GM18873 (cell line): ENCODE measurements at regions not wholly inside any gene's neighbourhood (a gene's known extent, or its start where the extent isn't known, plus 50 kb on each side); places are given as distances from the start of the nearest gene placed in this dataset.

ENCODE experiments used
- ATAC-seq: cut with Tn5 transposase; IDR thresholded peaks from one replicate; pipeline ENCODE4 v1.9.1; 2021; ENCODE audit warnings: mild to moderate bottlenecking, moderate library complexity, moderate number of reproducible peaks; ENCODE audit not compliant: unreplicated experiment, low FRiP score

DNA sequence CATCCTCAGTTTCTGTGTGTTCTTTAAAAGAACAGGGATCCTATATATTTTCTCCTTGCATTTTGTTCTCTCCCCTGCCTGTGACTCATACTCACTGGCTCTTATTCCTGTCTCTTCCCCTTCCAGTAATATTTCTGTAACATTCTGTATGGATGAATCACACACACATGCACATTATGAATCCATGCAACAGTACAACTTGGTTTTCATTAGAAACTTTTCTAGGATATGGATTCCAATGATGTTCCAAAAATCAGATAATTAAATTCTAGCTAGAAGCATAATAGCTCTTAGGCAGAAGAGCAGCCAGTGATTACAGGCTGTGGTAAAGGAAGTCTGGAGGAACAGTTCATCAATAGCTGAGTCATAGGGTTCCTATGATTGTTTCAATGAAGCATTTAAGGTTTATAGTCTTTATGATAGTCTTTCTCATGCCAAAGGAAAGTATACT, 119.6 kb upstream of the PMFBP1 start:
- no peak for ATAC-seq

DNA sequence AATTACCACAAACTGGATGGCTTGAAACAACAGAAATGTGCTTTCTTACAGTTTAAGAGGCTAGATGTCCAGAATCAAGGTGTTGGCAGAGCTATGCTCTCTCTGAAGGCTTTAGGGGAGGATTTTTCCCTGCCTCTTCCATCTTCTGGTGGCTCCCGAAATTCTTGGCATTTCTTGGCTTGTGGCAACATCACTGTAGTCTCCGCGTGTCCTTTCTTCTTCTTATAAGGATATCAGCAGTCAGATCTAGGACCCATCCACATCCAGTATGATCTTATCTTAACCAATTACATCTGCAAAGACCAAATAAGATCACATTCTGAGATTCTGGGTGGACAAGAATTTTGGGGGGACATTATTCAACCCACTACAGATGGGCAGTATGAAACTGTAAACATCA, 119.2 kb upstream of the PMFBP1 start:
- no peak for ATAC-seq

DNA sequence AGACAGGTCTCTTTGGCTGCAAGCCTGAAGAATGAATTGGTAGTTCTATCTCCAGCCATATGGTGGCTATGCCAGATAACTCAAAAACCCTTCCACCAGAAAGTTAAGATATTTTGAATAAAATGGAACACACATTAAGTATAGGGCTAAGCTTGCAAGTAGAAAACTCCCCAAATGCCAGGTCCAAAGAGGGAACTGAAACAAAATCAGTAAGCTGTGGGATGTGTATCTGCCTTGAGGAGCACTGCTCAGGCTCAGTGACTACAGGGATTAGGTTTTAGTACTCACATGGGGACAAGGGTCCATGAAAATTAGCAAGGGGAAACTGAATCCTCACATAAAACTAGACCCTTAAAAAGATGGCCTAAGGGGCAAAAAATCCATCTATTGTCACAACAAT, 115.7 kb upstream of the PMFBP1 start:
- no peak for ATAC-seq

DNA sequence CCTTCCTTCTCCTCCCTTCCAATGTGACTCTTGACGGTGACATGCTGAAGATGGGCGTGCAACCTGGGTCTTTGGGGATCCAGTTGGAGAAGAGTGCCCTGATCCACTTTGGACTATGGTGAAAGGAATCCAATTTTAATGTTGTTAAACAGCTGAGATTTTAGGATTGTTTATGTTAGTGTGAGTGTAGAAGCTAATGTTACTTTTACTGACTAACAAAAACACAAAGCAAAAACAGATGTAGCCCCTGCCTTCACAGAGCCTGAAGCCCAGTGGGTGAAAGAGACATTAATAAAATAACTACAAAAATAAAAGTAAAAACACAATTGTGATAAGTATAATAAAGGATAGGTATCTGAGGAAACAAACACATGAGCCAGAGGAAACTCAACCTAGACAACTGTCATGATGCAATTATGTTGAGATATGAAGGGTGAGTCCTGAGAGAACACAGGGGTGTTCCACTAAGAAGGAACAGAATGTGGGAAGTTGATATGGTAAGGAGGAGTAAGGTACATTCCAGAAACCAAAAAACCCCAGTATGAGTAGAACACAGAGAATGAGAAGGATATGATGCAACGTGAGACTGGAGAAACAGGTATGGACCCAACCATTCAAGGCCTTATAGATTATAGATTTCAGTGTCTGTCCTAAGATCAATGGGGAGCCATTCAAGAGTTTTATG, 115.1 kb upstream of the PMFBP1 start:
- no peak for ATAC-seq

DNA sequence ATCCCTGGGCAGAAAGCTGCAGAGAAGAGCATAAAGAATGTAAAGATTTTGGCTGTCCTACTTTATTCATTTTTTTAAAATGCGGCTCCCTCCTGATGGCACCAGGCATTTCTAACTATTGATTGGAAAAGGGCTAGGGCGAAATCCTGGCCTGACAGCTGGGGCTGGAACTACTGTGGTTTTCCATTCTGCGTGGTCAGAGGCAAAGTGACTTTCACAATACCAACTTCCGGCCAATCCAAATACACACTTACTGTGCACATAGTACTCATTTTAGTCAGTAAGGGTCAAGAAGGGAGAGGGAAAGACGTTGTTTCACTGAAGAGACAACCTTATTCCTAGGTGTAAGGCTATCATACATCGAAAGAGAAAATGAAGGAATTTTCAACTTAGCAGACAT, 113.8 kb upstream of the PMFBP1 start:
- no peak for ATAC-seq

DNA sequence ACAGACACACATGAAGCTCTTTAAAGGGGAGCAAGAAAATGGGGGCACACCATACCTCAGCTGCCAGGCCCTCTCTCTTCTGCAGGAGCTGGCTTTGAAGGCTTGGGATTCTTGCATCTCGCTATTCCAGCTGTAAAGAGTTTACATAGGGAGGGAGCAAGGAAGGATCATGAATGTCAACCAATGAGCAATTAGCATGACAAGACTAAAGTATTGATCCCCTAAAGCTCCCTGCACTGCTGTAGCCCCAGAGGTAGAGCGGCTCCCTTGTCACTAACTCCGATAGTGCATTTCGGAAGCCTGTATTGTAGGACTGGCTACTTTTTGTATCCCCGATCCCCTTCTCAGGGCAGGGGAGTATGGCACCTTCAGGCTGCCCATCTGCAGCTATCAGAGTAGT, 113.4 kb upstream of the PMFBP1 start:
- ATAC-seq, result no peak

DNA sequence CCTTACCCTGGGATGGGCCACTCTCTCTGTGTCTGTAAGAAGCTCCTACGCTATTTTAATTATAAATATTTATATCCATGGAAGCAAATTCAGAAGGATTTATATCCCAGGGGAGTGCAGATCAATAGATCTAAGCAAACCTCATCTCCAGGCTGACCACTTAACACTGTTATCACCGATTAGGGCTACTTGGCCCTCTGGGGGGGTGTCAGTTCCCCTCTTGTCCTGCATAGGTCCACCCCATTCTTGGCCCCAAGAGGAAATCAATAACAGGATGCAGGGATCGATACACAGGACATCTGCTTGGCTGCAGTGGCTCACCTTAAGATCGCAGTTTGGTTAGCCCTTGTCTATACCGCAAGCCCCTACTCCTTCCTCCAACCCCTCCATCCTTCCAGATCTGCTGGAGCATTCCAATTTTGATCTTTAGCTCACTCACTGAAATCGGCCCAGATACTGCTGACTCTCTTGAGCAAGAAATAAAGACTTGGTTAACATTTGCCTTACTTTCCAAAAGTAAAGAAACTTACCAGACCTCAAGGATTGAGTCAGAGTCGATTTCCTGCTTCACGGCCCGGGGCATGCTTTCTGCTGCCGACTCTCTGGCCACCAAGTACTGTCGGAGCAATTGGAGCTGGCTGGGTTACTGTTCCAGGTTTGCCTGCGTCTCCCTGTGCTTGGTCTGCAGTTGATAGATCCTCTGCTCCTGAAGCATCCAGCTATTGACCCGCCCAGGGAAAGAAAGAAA, 112.3 kb upstream of the PMFBP1 start:
- no peak for ATAC-seq

DNA sequence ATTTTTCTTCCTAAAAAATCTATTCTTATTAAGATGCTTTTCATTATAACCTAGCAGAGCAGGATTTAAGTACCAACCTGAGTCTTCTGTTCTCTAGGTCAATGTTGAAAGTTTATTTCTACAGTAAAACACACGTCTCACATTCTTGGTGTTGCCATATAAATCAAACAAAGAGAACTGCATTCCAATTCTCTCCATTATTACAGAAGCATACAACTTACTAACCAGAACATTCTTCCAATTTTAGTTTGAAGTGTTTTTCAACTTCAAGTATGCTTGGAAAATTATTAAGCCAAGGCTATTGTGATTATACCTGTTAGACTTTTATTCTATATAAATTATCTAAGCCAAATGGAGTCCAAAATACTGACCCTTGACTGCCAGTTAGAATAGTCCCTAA, 110.4 kb upstream of the PMFBP1 start:
- ATAC-seq, result no peak

DNA sequence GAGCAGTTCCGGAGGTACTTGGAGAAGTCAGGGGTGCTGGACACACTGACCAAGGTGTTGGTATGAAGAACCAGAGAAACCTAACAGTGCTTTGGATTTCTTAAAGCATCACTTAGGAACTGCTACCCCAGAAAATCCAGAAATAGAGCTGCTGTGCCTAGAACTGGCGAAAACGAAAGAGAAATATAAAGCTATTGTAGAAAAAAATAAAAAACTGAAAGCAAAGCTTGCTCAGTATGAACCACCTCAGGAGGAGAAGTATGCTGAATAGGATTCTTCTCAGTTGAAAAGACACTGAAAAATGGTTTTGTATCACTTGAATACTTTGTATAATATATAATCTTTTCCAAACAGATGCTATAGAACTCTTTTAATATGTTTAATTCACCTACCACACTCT, 106.3 kb upstream of the PMFBP1 start:
- no peak for ATAC-seq

DNA sequence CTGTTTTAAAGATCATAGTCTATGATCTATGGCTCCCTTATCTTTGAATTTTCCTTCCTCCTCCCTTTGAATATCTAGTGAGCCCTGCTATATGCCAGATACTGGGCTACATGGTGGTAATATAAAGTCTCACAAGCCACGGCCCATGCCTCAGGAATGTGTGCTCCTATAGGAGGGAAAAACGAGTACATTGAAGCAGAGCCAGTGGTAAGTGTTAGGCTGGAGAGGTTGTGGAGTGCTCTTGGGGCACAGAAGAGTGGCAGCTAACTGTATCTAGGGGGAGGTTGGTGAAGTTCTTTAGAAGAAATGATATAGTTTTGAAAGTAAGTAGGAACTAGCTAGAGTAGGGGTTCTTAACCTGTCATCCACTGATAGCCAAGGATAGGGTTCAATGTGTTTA, 105.8 kb upstream of the PMFBP1 start:
- no peak for ATAC-seq

DNA sequence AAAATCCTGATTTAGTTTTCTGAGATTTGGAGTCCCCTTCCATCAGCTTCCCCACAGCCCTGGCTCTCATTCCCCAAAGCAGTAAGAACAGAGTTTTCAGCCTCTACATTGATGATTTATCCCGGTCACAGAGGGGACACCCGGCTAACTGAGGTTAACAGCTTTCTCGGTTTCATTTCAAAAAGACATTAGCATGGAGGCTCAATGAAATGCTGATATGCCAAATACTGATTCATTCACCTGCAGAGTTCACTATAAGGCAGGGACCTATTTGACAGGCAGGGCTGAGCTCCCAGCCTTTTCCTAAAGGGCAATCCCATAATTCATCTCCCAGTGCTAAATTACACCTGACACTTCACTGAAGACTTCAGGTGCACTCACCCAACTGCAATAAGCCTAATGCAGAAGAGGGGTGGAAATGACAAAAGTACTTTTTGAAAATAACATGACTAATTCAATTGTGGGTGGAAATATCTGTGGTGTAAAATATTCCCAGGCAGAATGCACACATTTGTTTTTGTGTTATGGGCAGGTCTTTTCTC, 99.8 kb upstream of the PMFBP1 start:
- no peak for ATAC-seq

DNA sequence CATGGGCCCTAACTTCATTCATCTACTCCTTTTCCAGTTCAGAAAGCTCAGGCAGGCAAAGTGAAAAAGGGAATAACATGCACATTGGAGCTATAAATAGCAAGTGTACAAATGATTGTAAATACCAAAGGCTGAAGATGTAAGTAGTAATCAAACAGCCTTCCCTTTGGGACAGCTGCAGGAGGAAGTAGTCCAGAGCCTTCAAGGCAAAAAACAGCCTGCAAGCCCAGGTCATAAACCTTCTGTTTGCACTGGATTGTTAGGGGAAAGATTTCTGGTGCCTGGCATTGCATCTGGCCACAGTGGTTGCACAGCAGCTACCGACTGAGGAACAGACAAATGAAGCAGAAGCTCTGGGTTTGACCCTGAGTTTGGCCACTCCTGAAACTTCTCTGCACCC, 98.6 kb upstream of the PMFBP1 start:
- no peak for ATAC-seq

DNA sequence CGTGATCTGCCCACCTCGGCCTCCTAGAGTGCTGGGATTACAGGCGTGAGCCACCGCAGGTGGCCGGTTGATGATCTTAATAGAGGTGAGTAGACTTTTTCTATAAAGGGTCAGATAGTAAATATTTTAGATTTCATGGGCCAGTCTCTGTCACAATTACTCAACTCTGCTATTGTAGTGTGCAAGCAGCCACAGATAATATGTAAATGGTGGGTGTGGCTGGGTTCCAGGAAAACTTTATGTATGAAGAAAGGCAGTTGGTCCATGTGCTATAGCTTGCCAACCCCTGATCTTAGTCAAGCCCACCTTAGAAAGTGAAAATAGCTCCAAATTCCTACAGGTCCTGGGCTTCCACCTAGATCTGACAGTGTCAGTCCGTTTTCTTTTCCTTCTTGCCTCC, 94.9 kb upstream of the PMFBP1 start:
- no peak for ATAC-seq

DNA sequence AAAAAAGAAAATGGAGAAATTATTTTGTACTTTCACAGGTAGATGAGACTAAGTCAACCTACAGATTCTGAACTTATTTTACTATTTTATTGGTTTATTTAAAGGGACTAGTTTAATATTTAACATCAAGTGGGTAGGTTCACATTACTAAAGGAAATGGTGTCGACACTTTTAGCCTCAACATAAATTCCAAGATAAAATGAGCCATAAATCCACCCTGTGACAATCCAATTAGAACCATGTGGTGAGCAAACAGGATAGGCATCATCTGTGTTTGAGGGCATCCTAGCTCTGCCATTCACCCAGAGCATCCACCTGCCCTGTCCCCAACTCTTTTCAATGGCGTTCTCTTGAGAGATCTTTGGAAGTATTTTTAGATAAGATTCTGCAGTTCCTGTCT, 92.8 kb upstream of the PMFBP1 start:
- ATAC-seq, result no peak

DNA sequence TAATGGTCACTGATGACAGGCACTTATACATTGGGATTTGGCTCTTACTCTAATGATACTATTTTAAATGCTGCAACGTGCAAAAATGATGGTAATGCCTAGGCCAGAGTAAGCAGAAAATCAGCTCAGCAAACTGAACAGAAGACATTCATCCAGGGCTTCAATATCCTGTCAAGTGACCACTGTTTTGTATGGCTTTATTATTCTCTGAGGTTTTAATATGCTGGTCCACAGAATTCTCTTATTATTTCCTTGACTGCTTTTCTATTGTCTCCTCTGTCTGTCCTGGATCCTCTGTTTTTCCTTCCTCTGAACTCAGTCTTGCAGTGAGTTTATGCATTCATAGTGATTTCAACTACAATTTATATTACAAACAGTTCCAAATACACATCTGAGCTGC, 90.8 kb upstream of the PMFBP1 start:
- no peak for ATAC-seq

DNA sequence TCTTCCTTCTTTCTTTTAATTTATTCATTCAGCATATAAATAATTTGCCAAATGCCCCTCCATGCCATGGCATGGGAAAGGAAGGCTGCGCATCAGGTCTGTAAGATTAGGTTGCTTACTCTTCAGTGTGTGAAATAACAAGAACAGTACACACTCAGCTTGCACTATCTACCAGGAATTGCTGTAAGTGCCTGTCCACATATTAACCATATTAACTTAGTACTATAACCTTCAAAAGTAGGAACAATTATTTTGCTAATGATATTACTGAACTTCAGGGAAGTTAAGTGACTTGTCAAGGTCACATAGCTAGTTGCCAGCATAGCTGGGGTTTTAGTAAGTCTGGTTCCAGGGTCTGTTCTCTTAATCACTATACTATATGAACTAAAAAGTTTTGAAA, 89.2 kb upstream of the PMFBP1 start:
- ATAC-seq, result no peak

DNA sequence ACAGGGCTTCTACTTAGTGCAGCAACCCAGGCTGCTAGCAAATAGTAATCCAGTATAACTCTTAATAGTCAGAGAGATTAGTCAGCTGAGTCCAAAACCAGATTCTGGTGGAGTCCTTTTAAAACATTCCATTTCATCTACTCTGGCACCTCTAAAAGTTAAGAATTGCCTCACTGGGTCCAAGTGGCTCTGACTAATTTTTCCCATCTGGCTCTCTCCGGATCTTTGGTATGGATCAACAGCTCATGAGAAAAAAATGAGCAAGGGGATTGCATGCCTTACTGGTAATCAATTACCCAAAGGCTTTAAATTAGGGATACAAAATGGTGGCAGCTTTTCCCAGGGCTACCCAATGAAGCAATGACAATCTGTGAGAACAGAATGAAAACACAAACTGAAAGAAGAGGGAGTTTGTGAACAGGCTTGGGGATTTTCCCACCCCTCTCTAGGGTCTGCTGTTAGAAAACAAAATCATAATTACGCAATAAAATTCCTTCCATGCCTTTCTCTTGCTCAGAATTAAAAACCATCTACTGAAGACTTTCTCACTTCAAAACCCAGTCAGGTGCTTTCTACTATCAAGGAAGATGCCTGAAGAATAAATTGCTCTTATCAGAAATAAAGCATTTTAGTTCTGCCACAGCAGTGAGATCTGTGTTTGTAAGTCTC, 84.6 kb upstream of the PMFBP1 start:
- no peak for ATAC-seq

DNA sequence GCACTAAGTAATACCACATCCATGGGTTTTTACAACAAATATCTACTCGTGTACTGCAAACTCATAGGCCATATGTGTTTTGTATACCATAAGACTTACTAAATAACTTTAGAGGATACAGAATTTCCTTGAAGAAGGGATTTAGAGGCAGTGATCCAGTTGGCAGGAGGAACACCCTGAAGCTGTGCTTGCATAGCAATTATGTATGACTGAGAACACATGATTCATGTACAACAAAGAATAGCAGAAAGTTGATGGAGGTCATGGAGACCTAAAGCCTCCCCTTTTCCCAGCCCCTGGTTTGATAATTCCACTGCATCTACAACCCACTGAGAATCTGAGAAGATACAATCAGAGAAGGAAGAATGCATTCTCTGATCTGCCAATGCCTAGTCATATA, 83.8 kb upstream of the PMFBP1 start:
- ATAC-seq, result no peak

DNA sequence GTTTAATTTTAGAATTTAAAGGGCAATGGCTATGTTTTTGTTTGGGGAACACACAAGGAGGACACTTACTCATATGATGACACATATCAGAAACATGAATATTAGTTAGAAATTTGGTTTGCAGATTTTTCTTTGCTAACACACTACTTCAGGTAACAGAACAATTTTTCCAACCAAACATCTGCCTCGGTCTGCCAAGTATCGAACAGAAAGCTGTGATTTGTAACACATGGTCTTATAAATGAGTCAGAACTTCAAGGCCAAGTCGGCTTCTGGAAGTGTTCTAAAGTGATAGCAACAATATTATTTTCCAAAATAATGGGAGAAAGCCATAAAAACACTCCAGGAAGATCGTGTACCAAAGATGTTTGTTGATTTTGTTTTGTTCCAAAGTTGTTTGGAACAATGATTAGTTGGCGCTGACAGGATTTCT, 75.9 kb upstream of the PMFBP1 start:
- ATAC-seq, result no peak

DNA sequence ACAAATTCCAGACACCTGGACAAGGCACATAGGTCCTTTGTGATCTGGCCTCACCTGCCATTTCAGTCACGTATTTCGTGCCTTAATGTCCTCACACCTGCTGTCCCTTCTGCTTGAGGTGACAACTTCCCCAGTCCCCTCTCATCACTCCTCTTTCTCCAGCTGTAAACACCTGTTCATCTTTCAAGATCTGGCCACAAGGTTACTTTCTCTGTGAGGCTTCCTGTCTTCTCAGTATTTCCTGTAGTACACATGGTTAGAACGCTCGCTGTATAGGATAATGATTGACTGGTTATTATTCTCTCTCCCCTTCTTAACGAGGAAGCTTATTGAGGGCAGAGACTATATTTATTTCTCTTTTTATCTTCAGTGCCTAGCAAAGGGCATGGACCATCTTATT, 74.5 kb upstream of the PMFBP1 start:
- ATAC-seq, result peak; percentile 86

DNA sequence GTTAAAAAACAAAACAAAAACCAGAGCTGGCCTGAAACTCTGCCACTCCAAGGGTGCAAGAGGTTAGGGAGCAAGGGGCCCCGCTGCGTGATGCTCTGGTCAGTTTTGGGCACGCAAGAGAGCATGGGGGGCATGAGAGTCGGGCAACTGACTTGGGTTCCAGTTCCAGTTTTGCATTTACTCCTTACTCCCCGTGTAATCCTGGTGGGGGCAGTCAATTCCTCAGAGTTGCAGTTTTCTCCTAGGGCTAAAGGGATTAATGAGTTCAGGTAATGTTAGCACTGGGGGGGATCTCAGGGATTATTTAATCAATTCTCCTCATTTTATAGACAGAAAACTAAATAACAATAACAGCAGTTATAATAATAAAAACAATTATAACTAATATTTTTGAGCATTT, 72.9 kb upstream of the PMFBP1 start:
- no peak for ATAC-seq
